ENCODE measurements at regions not wholly inside any gene's neighbourhood (a gene's known extent, or its start where the extent isn't known, plus 50 kb on each side); places are given as distances from the start of the nearest gene placed in this dataset.

- DNase-seq, result no peak
Observed at GRCh38 chr15:79230766-79231165, 51.8 kb upstream of the ANKRD34C start.

GRCh38 chr15:79222808-79223207, 59.7 kb upstream of the ANKRD34C start:
- DNase-seq, result no peak

- DNase-seq, result no peak
Observed at GRCh38 chr15:79221696-79222095, 60.8 kb upstream of the ANKRD34C start.

- DNase-seq, result no peak
Observed at GRCh38 chr15:79219393-79220056, 63.0 kb upstream of the ANKRD34C start.

GRCh38 chr15:79218588-79219200, 63.8 kb upstream of the ANKRD34C start:
- DNase-seq, result peak; percentile 6

GRCh38 chr15:79213650-79214049, 68.9 kb upstream of the ANKRD34C start:
- no peak for DNase-seq

- no peak for DNase-seq
Observed at GRCh38 chr15:79212589-79213157, 69.8 kb upstream of the ANKRD34C start.

- DNase-seq, result no peak
Observed at GRCh38 chr15:79211481-79211880, 71.0 kb upstream of the ANKRD34C start.

- no peak for DNase-seq
Observed at GRCh38 chr15:79209690-79210089, 72.8 kb upstream of the ANKRD34C start.

- no peak for DNase-seq
Observed at GRCh38 chr15:79209116-79209515, 73.4 kb upstream of the ANKRD34C start.

- DNase-seq, result no peak
Observed at GRCh38 chr15:79208179-79208578, 74.3 kb upstream of the ANKRD34C start.

- DNase-seq, result no peak
Observed at GRCh38 chr15:79206940-79207339, 75.6 kb upstream of the ANKRD34C start.

- DNase-seq, result no peak
Observed at GRCh38 chr15:79204886-79205675, 77.4 kb upstream of the ANKRD34C start.

- DNase-seq, result no peak
Observed at GRCh38 chr15:79198461-79198860, 84.1 kb upstream of the ANKRD34C start.

GRCh38 chr15:79197285-79197684, 85.2 kb upstream of the ANKRD34C start:
- no peak for DNase-seq

GRCh38 chr15:79195802-79196201, 86.7 kb upstream of the ANKRD34C start:
- no peak for DNase-seq

GRCh38 chr15:79195239-79195638, 87.3 kb upstream of the ANKRD34C start:
- no peak for DNase-seq

- no peak for DNase-seq
Observed at GRCh38 chr15:79194386-79194785, 88.1 kb upstream of the ANKRD34C start.

- DNase-seq, result no peak
Observed at GRCh38 chr15:79193549-79193948, 89.0 kb upstream of the ANKRD34C start.

GRCh38 chr15:79193103-79193502, 89.4 kb upstream of the ANKRD34C start:
- no peak for DNase-seq

GRCh38 chr15:79192462-79193036, 90.0 kb upstream of the ANKRD34C start:
- DNase-seq, result peak; percentile 53

GRCh38 chr15:79190093-79190492, 92.4 kb upstream of the ANKRD34C start:
- no peak for DNase-seq

GRCh38 chr15:79186616-79187015, 95.9 kb upstream of the ANKRD34C start:
- DNase-seq, result no peak

Measured in fibroblast of upper back skin (primary cell).